Nephron progenitor cell (in vitro differentiated cells): ENCODE measurements at regions not wholly inside any gene's neighbourhood (a gene's known extent, or its start where the extent isn't known, plus 50 kb on each side); places are given as distances from the start of the nearest gene placed in this dataset.

Source experiments
- DNase-seq: peaks from one replicate; pipeline ENCODE4 v3.0.0; 2021
- H3K27ac Mint-ChIP-seq: 2 replicates; pipeline ENCODE4 v1.8.0; 2021; ENCODE audit warnings: mild to moderate bottlenecking, moderate library complexity, mixed read lengths
- H3K27me3 Mint-ChIP-seq: 2 replicates; pipeline ENCODE4 v1.8.0; 2021; ENCODE audit warnings: mild to moderate bottlenecking, low read depth, mixed read lengths; ENCODE audit not compliant: poor library complexity
- H3K36me3 Mint-ChIP-seq: 2 replicates; pipeline ENCODE4 v1.8.0; 2021; ENCODE audit warnings: low read depth, mixed read lengths
- H3K4me1 Mint-ChIP-seq: 2 replicates; pipeline ENCODE4 v1.8.0; 2021; ENCODE audit warnings: mixed read lengths
- H3K4me3 Mint-ChIP-seq: 2 replicates; pipeline ENCODE4 v1.8.0; 2021; ENCODE audit warnings: mild to moderate bottlenecking, moderate library complexity, mixed read lengths
- H3K9me3 Mint-ChIP-seq: 2 replicates; pipeline ENCODE4 v1.8.0; 2021; ENCODE audit warnings: mild to moderate bottlenecking, moderate library complexity, mixed read lengths
- TF ChIP-seq, protein P1 (sequence below): fragments of 200-600 bp; sonication (generic); IDR thresholded peaks from 2 replicates; pipeline ENCODE4 v1.5.0; 2021; ENCODE audit warnings: antibody characterized with exemption

DNA sequence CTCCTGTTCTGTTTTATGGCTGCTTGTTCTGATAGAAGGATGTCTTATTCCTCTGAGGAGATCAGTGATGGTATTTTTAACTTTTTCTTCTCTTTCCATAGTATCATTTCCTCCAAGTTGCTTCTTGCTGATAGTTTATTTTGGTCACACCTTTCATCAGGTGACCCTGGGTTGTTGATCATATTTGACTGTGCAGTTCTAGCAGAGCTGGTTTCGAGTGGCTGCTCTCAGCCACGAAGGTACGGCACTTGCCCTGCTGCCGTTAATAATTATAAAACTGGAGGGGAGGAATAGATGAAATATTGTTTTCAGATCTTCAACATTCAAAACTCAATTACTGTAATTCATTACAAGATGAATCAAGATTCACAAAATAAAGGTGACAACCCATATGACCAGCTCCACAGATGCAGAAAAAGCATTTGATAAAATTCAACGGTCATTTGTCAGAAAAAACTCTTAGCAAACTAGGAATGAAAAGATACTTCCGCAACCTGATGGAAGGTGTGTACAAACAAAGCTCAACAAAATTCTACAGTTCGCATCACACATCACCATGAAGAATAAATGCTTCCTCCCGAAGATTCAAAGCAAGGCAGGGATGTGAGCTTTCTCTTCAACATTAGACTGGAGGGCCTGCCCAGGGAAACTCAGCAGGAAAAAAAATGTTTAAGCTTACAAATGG, 59.2 kb upstream of the RTL6 start:
- Mint-ChIP-seq H3K4me3 (no peak overlapping the region), H3K27me3 (peaks cover 29% of the 10 kb centered on the region)
- TF ChIP-seq, protein P1, sequence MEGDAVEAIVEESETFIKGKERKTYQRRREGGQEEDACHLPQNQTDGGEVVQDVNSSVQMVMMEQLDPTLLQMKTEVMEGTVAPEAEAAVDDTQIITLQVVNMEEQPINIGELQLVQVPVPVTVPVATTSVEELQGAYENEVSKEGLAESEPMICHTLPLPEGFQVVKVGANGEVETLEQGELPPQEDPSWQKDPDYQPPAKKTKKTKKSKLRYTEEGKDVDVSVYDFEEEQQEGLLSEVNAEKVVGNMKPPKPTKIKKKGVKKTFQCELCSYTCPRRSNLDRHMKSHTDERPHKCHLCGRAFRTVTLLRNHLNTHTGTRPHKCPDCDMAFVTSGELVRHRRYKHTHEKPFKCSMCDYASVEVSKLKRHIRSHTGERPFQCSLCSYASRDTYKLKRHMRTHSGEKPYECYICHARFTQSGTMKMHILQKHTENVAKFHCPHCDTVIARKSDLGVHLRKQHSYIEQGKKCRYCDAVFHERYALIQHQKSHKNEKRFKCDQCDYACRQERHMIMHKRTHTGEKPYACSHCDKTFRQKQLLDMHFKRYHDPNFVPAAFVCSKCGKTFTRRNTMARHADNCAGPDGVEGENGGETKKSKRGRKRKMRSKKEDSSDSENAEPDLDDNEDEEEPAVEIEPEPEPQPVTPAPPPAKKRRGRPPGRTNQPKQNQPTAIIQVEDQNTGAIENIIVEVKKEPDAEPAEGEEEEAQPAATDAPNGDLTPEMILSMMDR, result no peak

DNA sequence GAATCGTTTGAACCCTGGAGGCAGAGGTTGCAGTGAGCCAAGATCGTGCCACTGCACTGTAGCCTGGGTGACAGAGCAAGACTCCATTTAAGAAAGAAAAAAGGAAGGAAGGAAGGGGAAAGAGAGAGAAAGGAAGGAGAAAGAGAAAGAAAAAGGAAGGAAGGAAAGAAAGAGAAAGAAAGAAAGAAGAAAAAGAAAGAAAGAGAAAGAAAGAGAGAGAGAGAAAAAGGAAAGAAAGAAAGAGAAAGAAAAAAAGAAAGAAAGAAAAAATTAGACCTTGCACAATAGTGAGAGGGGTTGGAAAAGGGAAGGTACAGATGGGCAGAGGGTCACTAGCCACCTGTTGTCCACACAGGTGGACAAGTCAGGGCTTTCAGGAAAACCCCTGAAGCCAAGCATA, 57.6 kb upstream of the RTL6 start:
- H3K27me3 Mint-ChIP-seq, result peaks cover 29% of the 10 kb centered on the region

More for the DNA sequence above, 59.2 kb upstream of the RTL6 start:
- no peak for DNase-seq
- H3K4me1 Mint-ChIP-seq, result peaks cover 14% of the 10 kb centered on the region
- no peaks in the 10 kb centered on the region for H3K36me3 Mint-ChIP-seq
- H3K27ac Mint-ChIP-seq, result no peak overlapping the region
- H3K9me3 Mint-ChIP-seq, result peaks cover 23% of the 10 kb centered on the region

DNA sequence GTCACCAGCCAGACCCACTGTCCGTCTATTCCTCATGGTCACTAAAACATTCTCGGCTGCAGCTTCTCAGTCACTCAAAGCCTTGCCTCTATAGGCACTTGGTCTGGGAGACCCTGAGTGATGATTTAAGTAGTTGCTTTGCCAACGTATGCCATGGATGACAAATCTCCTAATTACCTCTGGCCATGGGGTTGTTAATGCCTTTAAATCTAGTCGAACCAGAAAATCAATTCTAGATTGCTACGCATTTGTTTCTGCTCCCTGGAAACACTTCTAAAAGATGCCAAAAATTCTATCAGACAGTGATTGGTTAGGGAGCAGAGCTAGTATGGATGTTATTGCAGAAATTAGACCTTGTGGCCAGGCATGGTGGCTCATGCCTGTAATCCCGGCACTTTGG, 57.0 kb upstream of the RTL6 start:
- no peak overlapping the region for H3K27ac Mint-ChIP-seq
- H3K36me3 Mint-ChIP-seq, result no peaks in the 10 kb centered on the region
- TF ChIP-seq, protein P1, result no peak
- no peak for DNase-seq
- H3K4me1 Mint-ChIP-seq, result peaks cover 25% of the 10 kb centered on the region
- peaks cover 29% of the 10 kb centered on the region for H3K27me3 Mint-ChIP-seq
- H3K9me3 Mint-ChIP-seq, result peaks cover 8% of the 10 kb centered on the region
- no peak overlapping the region for H3K4me3 Mint-ChIP-seq

More for the DNA sequence above, 57.6 kb upstream of the RTL6 start:
- H3K4me3 Mint-ChIP-seq, result no peak overlapping the region
- peaks cover 22% of the 10 kb centered on the region for H3K4me1 Mint-ChIP-seq
- H3K9me3 Mint-ChIP-seq, result peaks cover 10% of the 10 kb centered on the region
- no peak overlapping the region for H3K27ac Mint-ChIP-seq
- TF ChIP-seq, protein P1, result no peak
- H3K36me3 Mint-ChIP-seq, result no peaks in the 10 kb centered on the region
- no peak for DNase-seq

DNA sequence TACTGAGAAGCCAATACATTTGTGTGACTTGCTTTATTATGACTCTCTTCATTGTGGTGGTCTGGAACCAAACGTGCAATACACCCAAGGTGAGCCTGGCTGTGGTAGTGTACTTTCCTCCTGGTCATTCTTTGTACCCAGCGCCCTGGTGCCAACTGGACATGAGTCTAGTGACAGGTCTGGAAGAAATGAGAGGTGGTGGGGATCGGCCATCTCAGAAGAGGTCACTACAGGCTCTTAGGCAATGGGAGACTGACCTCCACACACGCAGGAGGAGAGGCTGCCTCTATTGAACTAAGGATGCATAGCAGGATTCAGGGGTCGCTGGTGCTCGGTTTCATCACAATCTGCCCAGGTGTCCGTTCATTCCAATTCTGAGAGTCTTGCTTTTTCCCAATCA, 56.4 kb upstream of the RTL6 start:
- Mint-ChIP-seq H3K4me1 (peaks cover 31% of the 10 kb centered on the region), H3K27me3 (peaks cover 29% of the 10 kb centered on the region), H3K27ac (no peak overlapping the region), H3K9me3 (peaks cover 3% of the 10 kb centered on the region), H3K36me3 (no peaks in the 10 kb centered on the region), H3K4me3 (no peak overlapping the region)
- TF ChIP-seq, protein P1, result no peak
- no peak for DNase-seq

DNA sequence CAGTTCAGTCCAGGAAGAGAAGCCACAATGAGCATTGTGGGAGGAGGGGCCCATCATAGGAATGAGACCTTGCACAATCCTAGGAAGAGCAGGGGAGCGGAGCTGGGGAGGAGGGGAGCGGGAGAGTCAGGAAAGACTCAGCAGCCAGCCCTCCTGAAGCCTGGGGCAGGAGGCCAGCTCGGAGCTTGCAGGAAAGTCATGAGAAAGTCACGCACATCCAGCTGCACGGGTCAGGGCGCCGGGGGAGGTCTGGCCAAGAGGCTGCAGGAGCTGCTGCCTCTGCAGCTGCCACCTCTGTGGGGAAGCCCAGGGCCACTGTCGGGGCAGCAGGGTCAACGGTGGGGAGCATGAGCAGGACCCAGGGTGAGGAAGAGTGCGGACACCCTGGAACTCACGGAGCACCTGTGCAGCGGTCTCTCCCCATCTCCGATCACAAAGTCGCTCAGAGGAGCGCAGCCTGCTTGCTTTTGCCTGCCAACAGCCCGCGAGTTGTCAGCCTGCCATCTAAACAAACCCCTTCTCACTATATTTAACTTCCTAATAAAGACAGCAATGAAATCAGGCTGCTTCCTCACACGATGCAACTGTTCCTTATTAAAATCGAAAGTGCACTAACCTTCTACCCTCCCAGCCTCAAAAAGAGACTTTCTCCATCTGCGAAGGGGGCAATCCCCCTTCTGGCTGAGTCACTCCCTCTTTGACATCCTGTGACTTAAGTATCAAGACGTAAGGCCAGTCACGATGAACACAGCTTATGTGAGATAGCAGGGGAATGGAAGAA, 52.9 kb upstream of the RTL6 start:
- no peak overlapping the region for H3K4me3 Mint-ChIP-seq
- peaks cover 37% of the 10 kb centered on the region for H3K27me3 Mint-ChIP-seq
- no peak for DNase-seq
- no peaks in the 10 kb centered on the region for H3K36me3 Mint-ChIP-seq
- TF ChIP-seq, protein P1, result no peak
- peaks cover 3% of the 10 kb centered on the region for H3K9me3 Mint-ChIP-seq
- no peak overlapping the region for H3K27ac Mint-ChIP-seq
- H3K4me1 Mint-ChIP-seq, result peaks cover 51% of the 10 kb centered on the region
